Vagina (tissue), 2 donors: ENCODE measurements at regions not wholly inside any gene's neighbourhood (a gene's known extent, or its start where the extent isn't known, plus 50 kb on each side); places are given as distances from the start of the nearest gene placed in this dataset.

ENCODE experiments used
- POLR2A ChIP-seq, 2 donors: fragments of 450-650 bp; IDR thresholded peaks; one replicate each; pipeline ENCODE4 v1.6.1; 2017; ENCODE audit warnings: antibody characterized with exemption in 2 of 2, mild to moderate bottlenecking in 2 of 2, moderate library complexity in 2 of 2
- POLR2AphosphoS5 ChIP-seq, 2 donors: sonication (generic); formaldehyde crosslinking; IDR thresholded peaks; one replicate each; pipeline ENCODE4 v1.9.0; 2017; ENCODE audit warnings: antibody characterized with exemption in 2 of 2, mild to moderate bottlenecking in 2 of 2, low read depth in 1 of 2; ENCODE audit not compliant: insufficient read depth in 1 of 2
- TF ChIP-seq, protein P1 (sequence below), 3 experiments: fragments of 450-650 bp in 2 of 3; fragments of 200-600 bp in 1 of 3; sonication (generic) in 1 of 3; IDR thresholded peaks; one replicate each; pipeline ENCODE4 v1.5.1; 2017 to 2019; ENCODE audit warnings: antibody characterized with exemption in 3 of 3, mild to moderate bottlenecking in 2 of 3, moderate library complexity in 2 of 3

DNA sequence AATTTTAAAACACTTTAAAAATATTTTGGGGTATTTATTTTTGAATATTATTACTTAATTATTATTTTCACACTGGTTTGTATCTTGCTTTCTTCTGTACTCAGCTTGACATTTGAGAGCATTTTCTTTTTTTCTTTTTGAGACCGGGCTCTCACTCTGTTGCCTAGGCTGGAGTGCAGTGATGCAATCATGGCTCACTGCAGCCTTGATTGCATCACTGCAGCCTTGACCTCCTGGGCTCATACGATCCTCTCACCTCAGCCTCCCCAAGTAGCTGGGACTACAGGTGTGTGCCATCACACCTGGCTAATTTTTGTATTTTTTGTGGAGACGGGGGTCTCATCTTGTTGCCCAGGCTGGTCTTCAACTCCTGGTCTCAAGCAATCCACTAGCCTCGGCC lies 79.9 kb upstream of the DLX2 start:
- TF ChIP-seq, protein P1, sequence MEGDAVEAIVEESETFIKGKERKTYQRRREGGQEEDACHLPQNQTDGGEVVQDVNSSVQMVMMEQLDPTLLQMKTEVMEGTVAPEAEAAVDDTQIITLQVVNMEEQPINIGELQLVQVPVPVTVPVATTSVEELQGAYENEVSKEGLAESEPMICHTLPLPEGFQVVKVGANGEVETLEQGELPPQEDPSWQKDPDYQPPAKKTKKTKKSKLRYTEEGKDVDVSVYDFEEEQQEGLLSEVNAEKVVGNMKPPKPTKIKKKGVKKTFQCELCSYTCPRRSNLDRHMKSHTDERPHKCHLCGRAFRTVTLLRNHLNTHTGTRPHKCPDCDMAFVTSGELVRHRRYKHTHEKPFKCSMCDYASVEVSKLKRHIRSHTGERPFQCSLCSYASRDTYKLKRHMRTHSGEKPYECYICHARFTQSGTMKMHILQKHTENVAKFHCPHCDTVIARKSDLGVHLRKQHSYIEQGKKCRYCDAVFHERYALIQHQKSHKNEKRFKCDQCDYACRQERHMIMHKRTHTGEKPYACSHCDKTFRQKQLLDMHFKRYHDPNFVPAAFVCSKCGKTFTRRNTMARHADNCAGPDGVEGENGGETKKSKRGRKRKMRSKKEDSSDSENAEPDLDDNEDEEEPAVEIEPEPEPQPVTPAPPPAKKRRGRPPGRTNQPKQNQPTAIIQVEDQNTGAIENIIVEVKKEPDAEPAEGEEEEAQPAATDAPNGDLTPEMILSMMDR (IDR thresholded peaks at IDR 0.05): no peak
- TF ChIP-seq POLR2AphosphoS5 (IDR thresholded peaks at IDR 0.05; ENCODE audit: insufficient read depth in 1 of 2, low read depth in 1 of 2): no peak
- TF ChIP-seq POLR2A (IDR thresholded peaks at IDR 0.05): no peak
